ENCODE measurements at regions not wholly inside any gene's neighbourhood (a gene's known extent, or its start where the extent isn't known, plus 50 kb on each side); places are given as distances from the start of the nearest gene placed in this dataset.

DNA sequence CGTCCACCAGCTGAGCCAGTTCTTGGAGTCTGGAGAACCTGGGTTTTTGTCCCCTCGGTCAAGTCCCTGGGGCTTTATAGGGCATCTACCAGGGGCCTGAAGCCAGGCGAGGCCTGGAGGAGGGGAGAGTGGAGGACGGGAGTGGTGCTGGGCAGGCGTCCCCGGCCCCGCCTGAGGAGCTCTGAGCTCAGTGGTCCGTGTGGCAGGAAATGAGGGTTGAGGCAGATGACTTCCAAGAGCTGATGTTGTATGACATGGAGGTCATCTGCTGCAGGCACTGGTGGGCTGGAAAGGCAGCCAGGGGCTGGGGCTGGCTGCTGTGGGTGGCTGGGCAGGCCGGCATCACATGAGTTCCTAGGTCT lies 118.5 kb upstream of the HS6ST1 start:
- no peak for DNase-seq (ENCODE audit: low spot score)

- DNase-seq (ENCODE audit: low spot score), result no peak
These were observed 119.4 kb upstream of the HS6ST1 start for GRCh38 chr2:128438091-128438490.

DNA sequence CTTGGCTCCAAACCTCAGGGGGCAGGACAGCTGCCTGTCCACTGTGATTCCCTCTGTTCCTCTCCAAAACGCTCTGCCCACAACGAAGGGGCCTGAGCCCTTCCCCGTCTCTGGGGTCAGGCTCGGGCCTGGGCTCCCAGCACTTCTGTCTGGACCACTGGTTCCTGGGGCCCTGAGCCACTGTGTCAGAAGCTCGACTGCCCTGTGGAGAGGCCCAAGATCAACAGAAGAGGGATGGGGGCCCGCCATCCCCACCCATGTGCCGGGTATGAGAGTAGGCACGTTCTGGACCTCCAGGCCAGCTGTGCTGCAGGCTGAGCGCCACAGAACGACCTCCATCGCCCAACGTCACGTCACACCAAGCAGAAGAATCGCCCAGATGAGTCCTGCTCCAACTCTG lies 119.9 kb upstream of the HS6ST1 start:
- DNase-seq (ENCODE audit: low spot score), result no peak

DNA sequence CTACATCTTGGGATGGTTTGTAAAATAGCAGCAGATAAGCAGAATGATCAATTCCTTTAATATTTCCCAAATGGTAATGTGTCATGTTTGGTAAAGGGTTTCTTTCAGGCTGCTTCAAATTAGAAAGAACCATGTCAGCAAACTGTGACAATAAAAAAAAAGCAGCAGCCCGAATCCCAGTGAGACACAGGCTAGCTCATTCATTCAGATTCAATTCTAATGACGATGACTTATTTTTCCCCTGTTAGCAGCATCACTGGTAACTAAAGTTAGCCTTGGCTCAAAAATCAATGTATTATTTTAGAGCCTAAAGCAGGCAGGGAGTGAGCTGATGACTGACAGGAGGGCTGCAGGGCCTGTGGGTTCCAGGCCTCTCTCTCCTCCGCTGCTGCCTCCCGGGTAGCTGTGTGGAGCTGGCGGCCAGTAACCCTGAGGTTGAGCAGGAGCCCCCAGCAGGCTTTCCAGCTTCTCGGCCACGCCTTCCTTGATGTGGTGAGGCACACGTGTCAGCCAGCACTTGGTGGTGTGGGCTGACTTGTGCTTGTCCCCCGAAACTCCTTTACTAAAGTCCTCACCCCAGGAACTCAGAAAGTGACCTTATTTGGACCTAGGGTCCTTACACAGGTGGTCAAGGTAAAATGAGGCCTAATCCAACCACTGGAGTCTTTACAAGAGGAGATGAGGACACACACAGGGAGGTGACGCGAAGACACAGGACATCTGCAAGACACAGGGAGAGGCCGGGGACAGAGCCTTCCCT lies 120.5 kb upstream of the HS6ST1 start:
- DNase-seq (ENCODE audit: low spot score), result no peak

GRCh38 chr2:128439791-128440665 lies 121.4 kb upstream of the HS6ST1 start:
- no peak for DNase-seq (ENCODE audit: low spot score)

DNA sequence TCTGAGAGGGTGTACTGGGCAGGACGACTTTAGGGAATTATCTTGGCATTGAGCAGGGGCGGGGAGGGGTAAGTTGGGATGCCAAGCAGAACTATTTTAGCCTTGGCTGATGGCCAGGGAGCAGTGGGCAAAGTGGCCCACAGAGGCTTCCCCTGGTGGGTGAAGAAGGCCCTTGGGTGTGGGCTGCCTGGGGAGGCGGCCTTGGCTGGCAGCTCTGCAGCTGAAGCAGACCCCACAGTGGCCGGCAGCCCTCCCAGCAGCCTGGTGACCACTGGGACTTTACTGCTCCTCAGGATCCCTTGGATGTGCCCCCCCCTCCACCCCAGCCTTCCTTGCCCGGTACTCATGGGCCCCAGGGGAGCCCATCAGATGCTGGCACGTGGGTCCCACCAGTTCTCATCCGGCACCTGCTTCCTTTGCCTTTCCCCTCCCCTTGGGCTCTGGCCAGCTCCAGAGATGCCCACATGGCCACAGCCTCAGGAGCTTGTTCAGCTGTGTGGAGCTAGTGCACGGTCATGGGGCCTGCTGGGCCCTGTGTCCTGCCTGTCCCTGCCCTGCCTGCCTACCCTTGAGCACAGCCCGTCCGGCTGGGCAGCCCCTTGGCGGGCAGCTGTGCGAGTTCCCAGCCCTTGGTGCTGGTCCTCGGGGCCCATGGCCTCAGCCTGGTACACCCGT lies 122.1 kb upstream of the HS6ST1 start:
- no peak for DNase-seq (ENCODE audit: low spot score)

DNA sequence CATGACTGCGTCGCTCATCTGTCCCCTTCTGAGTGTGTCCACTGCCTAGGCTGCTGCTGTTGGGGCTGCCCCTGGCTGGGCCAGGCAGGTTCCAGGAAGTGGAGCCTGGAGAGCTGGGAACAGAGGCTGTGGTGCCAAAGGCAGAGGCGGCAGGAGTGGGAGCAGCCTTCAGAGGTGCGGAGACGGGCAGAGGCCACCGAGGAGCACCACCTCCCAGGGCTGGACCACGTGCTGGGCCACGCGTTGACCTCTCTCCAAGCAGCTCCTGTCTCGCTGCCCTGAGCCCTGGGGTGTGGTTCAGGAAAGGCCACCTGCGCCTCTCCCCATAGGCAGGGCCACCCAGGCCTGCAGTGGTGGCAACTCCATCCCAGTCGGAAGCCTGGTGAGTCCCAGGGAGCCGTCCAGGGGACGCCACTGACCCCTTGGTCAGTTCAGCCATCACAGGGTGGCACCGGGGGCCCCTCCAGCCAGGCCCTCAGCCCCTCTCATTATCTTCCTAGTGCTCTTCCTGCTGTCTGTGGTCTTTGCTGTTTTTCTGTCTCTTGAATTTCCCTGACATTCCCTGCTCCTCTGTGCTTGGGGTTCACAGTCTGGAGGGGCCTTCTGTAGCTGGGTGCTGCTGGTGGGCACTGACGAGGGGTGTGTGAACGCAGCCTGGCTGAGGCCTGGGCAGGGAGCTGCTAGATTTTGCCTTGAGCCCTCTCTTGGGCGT lies 122.8 kb upstream of the HS6ST1 start:
- no peak for DNase-seq (ENCODE audit: low spot score)

DNA sequence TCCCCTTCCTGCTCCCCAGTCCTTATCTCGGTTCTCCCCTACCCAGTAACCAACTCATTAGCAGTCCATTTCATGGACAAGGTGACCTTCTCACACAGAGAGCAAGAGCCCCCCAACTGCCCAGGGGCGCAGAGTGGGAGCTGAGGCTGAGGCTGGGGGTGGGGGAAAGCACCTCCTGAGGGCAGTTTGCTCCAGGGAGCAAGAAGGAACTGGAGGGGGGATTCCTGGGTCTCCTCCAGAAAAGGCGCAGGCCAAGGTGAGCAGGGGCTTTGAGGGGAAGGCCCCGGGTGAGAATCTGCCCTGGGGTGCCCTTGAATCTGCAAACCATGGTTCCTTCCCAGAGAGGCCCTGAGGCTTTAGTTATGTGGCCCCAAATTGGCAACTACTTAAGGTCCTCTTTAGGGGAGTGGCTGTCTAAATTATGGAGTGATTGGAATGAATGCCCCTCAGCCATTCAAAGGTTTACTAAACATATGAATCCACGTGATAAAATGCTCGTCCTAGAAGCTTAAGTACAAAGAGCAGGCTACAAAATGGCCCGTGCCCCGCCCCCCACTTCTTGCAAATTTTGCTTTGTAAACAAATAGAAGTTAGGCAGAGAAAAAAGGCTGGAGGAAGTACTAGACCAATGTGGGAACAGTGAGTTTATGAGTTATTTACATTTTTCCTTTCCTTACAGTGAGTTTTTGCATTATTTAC lies 123.5 kb upstream of the HS6ST1 start:
- no peak for DNase-seq (ENCODE audit: low spot score)

DNA sequence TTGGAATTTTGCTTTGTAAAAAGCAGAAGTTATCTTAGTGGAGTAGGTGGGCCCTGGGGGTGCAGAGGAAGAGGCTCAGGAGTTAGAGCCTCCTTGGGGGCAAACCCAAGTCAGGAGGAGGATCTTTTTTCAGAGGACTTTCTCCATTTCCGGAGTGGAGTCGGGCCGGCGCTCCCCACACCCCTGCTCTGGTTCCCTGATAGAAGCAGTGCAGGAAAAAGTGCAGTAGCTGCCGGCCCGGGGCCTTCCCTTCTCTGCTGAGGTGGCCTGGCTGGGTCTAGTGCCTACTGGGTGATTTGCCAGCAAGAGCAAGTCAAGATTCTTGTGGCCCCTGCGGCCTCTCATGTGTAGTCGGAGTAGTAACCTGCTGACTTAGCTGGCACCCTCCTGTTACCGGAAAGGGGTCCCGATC lies 124.2 kb upstream of the HS6ST1 start:
- DNase-seq (ENCODE audit: low spot score), result no peak

DNA sequence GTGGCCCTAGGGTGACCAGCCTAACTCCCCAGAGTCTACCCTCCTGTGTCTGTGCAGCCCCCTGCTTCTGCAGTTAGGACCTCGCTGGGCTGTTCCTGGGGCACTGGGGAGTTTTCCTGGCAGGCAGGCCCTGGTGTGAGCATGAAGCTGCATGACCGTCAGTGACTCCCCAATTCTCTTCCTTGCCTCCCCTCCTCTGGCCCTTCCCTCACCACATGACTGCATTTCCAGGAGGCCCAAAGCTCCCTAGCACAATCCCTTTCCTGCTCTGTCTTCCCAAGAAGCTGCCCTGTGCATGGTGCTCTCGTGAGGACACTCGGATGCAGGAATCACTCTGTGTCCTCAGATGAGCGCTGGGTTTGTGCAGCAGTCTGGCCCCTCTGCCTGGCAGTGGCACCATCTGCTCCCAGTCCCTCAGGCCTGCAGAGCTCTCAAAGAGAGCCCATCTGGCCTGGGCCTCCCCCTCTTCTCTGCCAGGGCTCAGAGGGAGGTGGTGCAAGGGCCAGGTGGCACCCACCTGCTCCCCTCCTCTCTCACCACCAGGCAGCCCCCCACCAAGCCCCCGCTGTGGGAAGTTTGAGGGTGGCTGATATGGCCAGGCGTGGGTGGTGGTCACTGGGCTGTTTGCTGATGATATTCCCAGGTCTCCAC lies 125.6 kb upstream of the HS6ST1 start:
- no peak for DNase-seq (ENCODE audit: low spot score)

DNA sequence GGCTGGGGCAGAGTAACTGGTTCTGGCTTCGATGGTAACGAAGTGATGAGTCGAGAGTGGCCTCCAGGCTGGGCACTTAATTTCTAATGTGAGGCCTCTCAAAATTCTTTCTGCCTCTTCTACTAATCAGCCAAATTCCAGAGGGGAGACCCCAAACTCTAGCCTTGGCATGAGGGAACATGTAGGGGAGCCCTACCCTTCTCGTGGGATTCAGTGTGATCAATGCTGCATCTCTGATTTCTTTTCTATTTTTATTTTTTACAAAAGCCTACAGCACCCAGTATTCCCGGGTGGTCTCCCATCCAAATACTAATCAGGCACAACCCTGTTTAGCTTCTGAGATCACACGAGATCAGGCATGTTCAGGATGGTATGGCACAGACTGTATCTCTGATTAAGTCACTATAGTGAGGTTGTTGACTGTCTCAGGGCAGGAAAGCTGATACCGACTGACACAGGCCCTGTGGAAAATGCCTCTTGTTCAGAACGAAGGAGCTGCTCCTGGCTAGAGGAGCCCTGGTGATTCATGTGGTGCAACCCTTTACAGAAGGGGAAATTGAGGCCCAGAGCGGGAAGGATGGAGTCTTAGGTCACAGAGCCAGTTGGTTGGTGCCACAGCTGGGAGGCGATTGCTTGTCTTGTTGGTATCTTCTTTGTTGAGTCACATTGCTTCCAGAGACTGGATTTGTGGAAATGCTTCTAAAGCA lies 126.3 kb upstream of the HS6ST1 start:
- DNase-seq (ENCODE audit: low spot score), result no peak

GRCh38 chr2:128445523-128445900 lies 126.8 kb upstream of the HS6ST1 start:
- DNase-seq (ENCODE audit: low spot score), result no peak

GRCh38 chr2:128446049-128446873 lies 127.6 kb upstream of the HS6ST1 start:
- DNase-seq (ENCODE audit: low spot score), result no peak

DNA sequence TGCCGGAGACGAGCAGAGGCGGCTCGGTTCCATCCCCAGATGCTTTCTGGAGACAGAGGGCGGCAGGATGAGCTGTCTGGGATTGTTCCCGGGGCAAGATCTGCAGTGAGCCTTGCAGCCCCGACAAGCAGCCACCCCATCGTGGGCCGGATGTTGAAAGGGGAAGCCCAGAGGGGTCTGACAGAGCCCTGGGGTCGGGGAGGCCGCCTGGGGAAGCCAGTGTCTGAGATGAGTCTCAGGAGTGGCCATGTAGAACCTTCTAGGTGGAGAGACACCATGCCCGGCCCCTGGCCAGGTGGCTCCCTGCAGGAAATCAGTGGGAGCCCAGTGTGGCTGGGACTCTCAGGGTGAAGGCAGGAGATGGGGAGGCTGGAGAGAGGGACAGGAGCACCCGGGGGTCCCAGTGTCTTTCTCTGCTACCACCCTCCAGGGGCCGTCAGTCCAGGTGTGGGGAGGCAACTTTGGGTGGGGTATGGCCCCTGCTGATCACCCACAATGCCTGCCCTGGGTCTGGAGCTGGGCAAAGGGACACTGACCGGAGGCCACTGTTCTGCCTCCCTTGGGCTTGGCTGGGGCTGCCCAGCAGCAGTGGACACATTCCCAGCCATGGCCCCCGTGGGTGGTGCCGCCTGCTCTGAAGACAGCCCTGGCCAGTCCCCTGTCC lies 128.3 kb upstream of the HS6ST1 start:
- DNase-seq (ENCODE audit: low spot score), result no peak

DNA sequence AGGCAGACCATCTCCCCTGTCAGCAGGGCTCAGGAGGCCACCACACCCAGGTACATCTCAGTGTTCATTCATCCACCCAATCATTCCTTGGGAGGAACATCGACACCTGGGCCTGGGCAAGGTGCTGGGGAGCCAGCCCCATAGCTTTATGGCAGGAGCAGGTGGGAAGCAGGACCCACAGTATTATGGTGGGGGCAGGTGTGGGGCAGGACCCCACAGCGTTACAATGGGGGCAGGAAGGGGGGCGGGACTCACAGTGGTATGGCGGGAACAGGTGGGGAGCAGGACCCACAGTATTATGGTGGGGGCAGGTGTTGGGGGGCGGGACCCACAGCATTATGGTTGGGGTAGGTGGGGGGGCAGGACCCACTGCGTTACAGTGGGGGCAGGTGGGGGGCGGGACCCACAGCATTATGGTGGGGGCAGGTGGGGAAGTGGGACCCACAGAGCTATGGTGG lies 128.9 kb upstream of the HS6ST1 start:
- no peak for DNase-seq (ENCODE audit: low spot score)

DNA sequence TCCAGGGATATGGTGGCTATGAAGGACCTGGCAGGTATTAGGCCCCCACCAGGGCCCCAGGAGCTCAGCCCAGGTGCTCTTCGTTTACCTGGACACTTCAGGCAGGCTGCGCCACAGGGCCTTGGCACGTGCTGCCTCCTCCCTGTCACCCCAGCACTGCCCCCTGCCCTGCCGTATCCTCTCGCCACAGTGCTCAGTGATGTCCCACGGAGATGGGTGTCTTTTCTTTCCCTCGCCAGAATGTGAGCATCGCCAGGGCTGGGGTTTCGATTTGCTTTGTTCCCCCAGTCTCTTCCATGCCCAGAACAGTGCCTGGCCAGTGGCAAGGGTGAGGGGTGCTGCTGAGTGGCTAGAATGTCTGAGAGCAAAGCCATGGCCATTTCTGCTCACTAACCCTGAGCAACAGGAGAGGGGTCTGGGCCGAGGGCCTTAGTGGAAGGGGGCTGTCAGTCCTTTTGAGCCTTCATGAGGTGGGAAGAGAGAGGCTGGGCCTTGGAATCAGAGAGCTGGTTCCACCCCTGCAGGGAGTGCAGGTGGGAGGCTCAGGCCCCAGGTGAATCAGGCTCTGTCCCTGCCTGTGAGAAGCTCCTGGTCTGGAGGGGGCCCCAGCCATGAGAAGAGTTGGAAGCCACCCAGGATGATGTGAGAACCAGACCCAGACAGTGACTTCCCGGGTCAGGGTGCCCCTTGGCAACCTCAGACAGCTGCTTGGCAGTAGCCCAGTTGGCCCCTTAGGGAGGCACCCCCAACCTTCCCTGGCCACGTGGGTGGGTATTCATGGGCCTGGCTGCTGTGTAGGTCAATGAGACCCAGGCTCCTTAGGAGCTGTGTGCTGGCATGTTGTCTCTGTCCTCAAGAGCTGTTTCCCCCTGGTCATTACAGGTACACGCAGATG lies 129.9 kb upstream of the HS6ST1 start:
- no peak for DNase-seq (ENCODE audit: low spot score)

- no peak for DNase-seq (ENCODE audit: low spot score)
These were observed 130.8 kb upstream of the HS6ST1 start for GRCh38 chr2:128449226-128450061.

Data from putamen (tissue), 1 donor.